T-helper 22 cell (primary cell): ENCODE measurements at regions not wholly inside any gene's neighbourhood (a gene's known extent, or its start where the extent isn't known, plus 50 kb on each side); places are given as distances from the start of the nearest gene placed in this dataset.

Source experiments
- DNase-seq: peaks from one replicate; pipeline ENCODE4 v3.0.0-alpha.2; 2020; ENCODE audit warnings: low read depth

- no peak for DNase-seq
These were observed 230.2 kb upstream of the CD96 start for GRCh38 chr3:111311709-111312235.

GRCh38 chr3:111314181-111314873 lies 227.7 kb upstream of the CD96 start:
- DNase-seq = no peak

DNA sequence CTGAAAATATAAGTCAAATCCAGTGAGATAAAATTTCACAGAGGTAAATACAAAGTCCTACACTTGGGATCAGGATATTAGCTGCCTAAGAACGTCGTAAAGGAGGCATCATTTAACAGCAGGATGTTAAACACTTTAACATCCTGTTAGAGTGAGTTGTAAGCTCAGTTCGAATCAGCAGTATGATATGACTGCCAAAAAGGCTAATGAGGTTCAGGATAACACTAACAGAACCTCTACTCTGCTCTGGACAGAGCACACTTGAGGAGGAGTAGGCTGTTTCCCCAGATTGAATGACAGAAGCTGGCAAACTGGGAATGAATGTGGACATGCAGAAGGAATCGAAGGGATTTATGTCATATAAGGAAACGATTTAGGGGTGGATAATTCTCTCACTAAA lies 227.1 kb upstream of the CD96 start:
- no peak for DNase-seq

GRCh38 chr3:111315930-111316587 lies 225.9 kb upstream of the CD96 start:
- DNase-seq = no peak

GRCh38 chr3:111318289-111318688 lies 223.7 kb upstream of the CD96 start:
- no peak for DNase-seq

DNA sequence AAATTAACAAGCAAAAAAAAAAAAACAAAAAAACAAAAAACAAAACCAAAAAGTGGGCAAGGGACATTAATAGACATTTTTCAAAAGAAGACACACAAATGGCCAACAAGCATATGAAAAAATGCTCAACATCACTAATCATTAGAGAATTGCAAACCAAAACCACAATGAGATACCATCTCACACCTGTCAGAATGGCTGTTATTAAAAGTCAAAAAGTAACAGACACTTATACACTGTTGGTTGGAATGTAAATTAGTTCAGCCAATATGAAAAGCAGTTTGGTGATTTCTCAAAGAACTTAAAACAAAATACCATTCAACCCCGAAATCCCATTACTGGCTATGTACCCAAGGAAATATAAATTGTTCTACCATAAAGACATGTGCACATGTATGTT lies 222.4 kb upstream of the CD96 start:
- no peak for DNase-seq

- DNase-seq = no peak
These were observed 220.2 kb upstream of the CD96 start for GRCh38 chr3:111321786-111322185.

DNA sequence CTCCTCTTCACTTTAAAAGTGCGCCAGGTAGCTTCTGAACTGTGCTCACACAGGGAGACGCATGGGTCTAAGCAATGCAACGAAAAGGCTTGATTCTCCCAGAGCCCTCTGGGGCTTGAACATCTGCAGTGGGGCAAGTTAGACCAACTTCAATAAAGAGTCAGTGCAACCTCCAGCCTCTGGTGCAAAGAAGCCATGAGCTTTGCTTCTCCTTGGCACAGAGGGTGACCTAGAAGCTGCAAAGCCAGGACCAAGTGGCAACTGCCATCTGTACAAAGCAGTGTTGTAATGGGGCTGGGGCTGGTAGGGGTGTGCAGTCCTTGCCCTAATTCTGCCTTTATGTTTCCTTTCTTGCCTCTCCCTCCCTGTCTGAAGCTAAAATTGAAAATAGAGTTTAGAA lies 219.0 kb upstream of the CD96 start:
- DNase-seq = no peak

- DNase-seq = no peak
These were observed 217.8 kb upstream of the CD96 start for GRCh38 chr3:111324151-111324550.

- DNase-seq = no peak
These were observed 217.4 kb upstream of the CD96 start for GRCh38 chr3:111324645-111325044.

DNA sequence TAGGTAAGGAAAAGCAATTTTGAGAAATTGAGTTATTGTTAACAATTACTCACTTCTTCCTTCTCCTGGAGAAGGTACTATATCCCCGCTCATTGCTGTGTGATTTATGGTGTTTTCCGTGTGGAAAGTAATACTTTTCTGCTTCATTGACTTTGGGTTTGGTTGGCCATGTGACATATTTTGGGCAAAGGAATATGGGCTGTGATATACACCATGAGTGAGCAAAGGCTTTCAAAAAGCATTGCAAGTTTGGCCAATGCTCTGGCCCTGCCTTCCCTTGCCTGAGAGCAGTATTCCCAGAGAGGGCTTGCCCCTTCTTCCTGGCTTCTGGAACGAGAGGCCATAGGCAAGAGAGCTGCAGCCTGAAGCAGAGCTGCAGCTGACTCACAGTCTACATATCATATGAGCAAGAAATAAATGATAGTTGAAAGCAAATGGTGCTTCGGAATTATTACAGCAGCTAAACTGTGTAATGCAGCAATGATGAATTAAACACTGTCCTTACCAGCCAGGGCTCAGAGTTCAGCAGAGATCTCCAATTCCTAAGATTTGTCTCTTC lies 216.8 kb upstream of the CD96 start:
- no peak for DNase-seq

- no peak for DNase-seq
These were observed 215.6 kb upstream of the CD96 start for GRCh38 chr3:111326144-111326995.

DNA sequence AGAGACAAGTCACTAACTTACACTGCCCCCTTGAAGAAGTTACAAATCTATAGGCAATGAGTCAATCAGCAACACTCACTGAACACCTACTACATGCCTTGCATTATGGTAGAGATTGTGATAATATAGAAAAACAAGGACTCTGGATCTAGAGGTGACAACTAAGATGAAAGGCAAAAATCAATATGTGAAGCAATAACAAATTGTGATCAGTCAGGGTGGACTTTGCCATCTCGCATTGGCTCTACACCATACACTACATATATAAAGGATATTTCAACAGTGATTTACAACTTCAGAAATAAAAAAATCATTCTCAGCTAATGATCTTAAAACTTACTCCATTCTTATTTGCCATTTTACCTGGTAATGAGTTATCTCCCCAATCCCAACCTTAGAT lies 210.7 kb upstream of the CD96 start:
- no peak for DNase-seq

GRCh38 chr3:111331912-111332311 lies 210.1 kb upstream of the CD96 start:
- DNase-seq = no peak

DNA sequence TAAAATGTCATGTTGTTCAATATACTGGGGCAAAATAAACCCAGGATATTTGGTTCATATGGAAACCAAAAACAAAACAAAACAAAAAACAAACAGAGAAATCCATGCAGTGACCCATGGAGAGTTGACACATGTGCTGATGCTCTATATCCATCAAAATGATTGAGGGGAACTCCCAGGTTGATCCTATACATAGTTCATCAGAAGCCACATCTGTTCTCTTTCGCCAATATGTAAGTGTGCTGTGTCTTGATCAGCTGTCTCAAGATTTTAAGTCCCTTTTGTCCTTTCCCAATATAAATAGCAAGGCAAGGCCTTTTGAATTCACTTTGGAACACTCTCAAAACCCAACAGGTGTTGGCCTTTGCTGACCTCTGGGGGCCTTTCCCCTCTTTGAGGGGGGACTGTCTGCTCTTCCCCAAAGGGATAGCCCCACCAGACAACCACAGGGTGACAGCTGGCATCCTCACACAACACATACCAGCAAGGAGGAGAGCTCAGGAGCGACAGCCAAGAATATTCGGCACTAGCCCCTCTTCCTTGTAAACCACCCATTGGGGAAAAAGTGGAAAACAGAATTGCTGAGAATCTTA lies 209.4 kb upstream of the CD96 start:
- no peak for DNase-seq

DNA sequence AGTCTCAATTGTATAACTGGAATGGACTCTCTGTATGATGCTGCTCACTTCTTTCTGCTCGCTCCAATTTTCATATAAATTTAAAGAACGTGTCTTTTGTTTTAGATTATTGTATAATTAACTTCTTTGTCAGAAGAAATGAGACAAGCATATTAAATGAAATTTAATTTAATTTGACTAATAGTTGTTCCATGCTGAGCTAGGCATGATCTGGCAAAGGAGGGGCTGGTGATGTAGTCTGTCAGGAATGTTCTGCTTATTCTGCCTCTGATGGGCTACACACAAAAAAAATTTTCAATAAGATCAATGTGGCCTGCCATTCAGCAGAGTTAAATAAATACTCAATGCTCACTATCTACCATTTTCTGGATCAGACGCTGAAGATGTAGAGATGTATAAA lies 208.4 kb upstream of the CD96 start:
- DNase-seq = no peak

DNA sequence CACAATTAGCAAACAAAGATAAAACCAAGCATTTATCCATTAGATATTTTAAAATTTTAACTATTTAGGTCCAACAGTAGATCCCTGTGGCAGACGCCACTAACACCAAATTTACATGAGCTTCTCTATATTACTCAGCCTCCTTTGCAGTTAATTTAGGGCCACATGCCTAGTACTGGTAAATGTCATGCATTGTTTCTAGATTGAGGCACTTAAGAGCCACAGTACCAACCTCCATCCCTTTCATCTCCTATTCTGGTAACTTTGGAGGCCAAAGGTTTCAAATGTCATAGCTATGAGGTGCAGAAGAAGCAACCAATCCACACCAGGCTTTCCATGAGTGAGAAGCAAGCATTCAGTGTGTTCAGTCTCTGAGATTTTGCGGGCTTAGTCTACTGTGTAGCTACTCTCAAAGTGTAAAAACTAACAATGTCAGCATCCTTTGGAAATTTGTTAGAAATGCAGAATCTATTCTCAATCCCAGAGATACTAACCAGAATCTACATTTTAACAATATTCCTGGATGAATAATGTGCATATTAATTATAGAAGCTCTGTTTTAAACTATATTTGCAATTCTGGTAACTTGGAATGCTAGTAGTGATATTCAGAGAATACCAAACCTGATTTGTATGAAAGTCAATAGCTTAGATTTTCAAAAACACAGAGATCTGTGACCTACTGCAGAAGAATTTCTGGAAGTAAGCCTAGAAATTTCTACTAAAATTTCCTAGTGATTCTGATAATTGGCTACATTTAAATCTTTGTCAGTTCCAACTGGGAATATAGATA lies 206.3 kb upstream of the CD96 start:
- DNase-seq = no peak

- DNase-seq = no peak
These were observed 205.5 kb upstream of the CD96 start for GRCh38 chr3:111336511-111336910.

DNA sequence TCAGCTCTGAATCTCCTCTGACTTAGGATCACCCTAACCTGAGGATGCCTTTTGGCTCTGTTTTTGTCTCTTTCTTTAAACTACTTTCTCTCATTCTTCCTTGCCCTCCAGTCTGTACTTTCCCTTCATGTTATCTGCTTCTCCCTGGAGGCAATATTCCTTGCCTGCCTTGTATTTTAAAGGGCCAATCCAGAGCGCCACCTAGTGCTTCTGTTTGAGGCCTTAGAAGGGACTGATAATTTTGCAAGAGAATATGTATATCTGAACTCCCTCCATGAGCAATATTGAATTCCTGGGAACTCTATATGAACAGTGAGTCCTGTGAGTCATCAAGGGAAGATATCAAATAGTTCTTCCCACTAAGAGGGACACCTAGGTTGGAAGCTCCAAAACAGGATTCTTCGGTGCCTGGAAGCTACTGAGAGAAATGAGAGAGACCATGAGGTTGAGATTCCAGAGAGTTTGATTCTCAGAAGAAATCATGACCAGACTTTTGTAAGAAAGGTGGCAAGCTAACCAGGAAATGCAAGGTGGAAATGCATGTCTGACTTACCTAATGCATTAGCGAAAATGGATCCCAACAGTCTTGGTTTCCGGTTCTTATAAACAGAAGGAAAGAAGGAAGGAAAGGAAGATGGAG lies 203.8 kb upstream of the CD96 start:
- DNase-seq = no peak

- DNase-seq = no peak
These were observed 203.0 kb upstream of the CD96 start for GRCh38 chr3:111339017-111339416.

GRCh38 chr3:111351334-111351733 lies 190.7 kb upstream of the CD96 start:
- no peak for DNase-seq
